ENCODE measurements at regions not wholly inside any gene's neighbourhood (a gene's known extent, or its start where the extent isn't known, plus 50 kb on each side); places are given as distances from the start of the nearest gene placed in this dataset.

GRCh38 chr2:136423516-136423996, 305.6 kb upstream of the CXCR4 start (continued):
- TF ChIP-seq MAZ (CRISPR knock-in tag; conservative IDR thresholded peaks at IDR 0.05 in 1 of 2, IDR thresholded peaks at IDR 0.05 in 1 of 2) (0 out of 4 replicates have a peak, but pooled peaks of 1 of the 2 experiments have one; percentile 44), ARID2 (IDR thresholded peaks at IDR 0.05) (peak; percentile 50; the same call in 1 of the 2 replicates), SRSF9 (IDR thresholded peaks at IDR 0.05; ENCODE audit: borderline replicate concordance, low read depth, low read length) (no peak), SIN3B (IDR thresholded peaks at IDR 0.05; ENCODE audit: low read depth) (no peak), NFIX (CRISPR knock-in tag; IDR thresholded peaks at IDR 0.05; ENCODE audit: low read depth) (no peak), TFE3 (CRISPR knock-in tag; IDR thresholded peaks at IDR 0.05) (no peak), ZNF583 (CRISPR knock-in tag; IDR thresholded peaks at IDR 0.05) (no peak), ARNT (IDR thresholded peaks at IDR 0.05) (no peak), CEBPG (CRISPR knock-in tag; IDR thresholded peaks at IDR 0.05) (no peak), CEBPG (tag; conservative IDR thresholded peaks at IDR 0.05 in 1 of 2, IDR thresholded peaks at IDR 0.05 in 1 of 2) (no peak), JUN (IDR thresholded peaks at IDR 0.05; ENCODE audit: borderline replicate concordance, low read depth, low read length) (no peak), JUN (CRISPR knock-in tag; IDR thresholded peaks at IDR 0.05; ENCODE audit: borderline replicate concordance) (no peak), NCOA2 (IDR thresholded peaks at IDR 0.05; ENCODE audit: partially characterized antibody in 2 of 2) (no peak), BMI1 (IDR thresholded peaks at IDR 0.05; ENCODE audit: low read length) (no peak), ZBTB2 (IDR thresholded peaks at IDR 0.05) (no peak), COPS2 (conservative IDR thresholded peaks at IDR 0.05) (no peak), ZSCAN32 (CRISPR knock-in tag; IDR thresholded peaks at IDR 0.05) (no peak), ZNF282 (CRISPR knock-in tag; IDR thresholded peaks at IDR 0.05) (no peak), BRF1 (IDR thresholded peaks at IDR 0.05; ENCODE audit: borderline replicate concordance, extremely low read depth, insufficient read length) (no peak), ELF1 (tag; IDR thresholded peaks at IDR 0.05) (no peak), JUNB (CRISPR knock-in tag; conservative IDR thresholded peaks at IDR 0.05) (no peak), ZNF165 (CRISPR knock-in tag; IDR thresholded peaks at IDR 0.05; ENCODE audit: borderline replicate concordance) (no peak), POU5F1 (IDR thresholded peaks at IDR 0.05; ENCODE audit: borderline replicate concordance, low read depth, low read length, partially characterized antibody) (no peak), ZNF740 (CRISPR knock-in tag; IDR thresholded peaks at IDR 0.05) (no peak), ZNF740 (tag; IDR thresholded peaks at IDR 0.05) (no peak), ZFP1 (CRISPR knock-in tag; IDR thresholded peaks at IDR 0.05) (no peak), SP2 (IDR thresholded peaks at IDR 0.05; ENCODE audit: extremely low read depth, low read depth, low read length, poor library complexity, severe bottlenecking) (no peak)
